ENCODE measurements at regions not wholly inside any gene's neighbourhood (a gene's known extent, or its start where the extent isn't known, plus 50 kb on each side); places are given as distances from the start of the nearest gene placed in this dataset.

GRCh38 chr5:58015175-58015574, 444.7 kb downstream of the PLK2 start:
- intact Hi-C loops (cut with DNase I; ENCODE audit: low total_unique reads), result no loop called here
- TF ChIP-seq CTCF (IDR thresholded peaks at IDR 0.05) (no peak), POLR2A (IDR thresholded peaks at IDR 0.05) (no peak), EP300 (IDR thresholded peaks at IDR 0.05) (no peak), POLR2AphosphoS5 (IDR thresholded peaks at IDR 0.05) (no peak)

GRCh38 chr5:58013542-58014258, 446.2 kb downstream of the PLK2 start:
- no peaks in the 10 kb centered on the region for H3K4me1 ChIP-seq
- H3K4me3 ChIP-seq, result no peak overlapping the region
- H3K9me3 ChIP-seq, result no peaks in the 10 kb centered on the region
- H3K36me3 ChIP-seq, result no peaks in the 10 kb centered on the region
- DNase-seq, result peak in 1 of 2 donors; percentile 4
- no peak for TF ChIP-seq CTCF (IDR thresholded peaks at IDR 0.05)
- no peak for TF ChIP-seq POLR2A (IDR thresholded peaks at IDR 0.05)
- TF ChIP-seq POLR2AphosphoS5 (IDR thresholded peaks at IDR 0.05), result no peak
- no peak for TF ChIP-seq EP300 (IDR thresholded peaks at IDR 0.05)
- WGBS, 5 donors, result 73 to 85% (median 77%) methylated on average over 9 of the region's 9 CpGs
- H3K27me3 ChIP-seq, result no peaks in the 10 kb centered on the region
- intact Hi-C loops (cut with DNase I; ENCODE audit: low total_unique reads), result no loop called here
- H3K27ac ChIP-seq, result no peak overlapping the region

More at GRCh38 chr5:58015175-58015574, 444.7 kb downstream of the PLK2 start:
- Histone ChIP-seq H3K4me1 (no peaks in the 10 kb centered on the region), H3K4me3 (no peak overlapping the region), H3K27me3 (no peaks in the 10 kb centered on the region), H3K9me3 (no peaks in the 10 kb centered on the region), H3K27ac (no peak overlapping the region), H3K36me3 (no peaks in the 10 kb centered on the region)
- 78 to 92% (median 88%) methylated on average over 3 of the region's 3 CpGs for WGBS, 5 donors
- no peak for DNase-seq

- peak in 1 of 2 donors; percentile 36 for DNase-seq
- Histone ChIP-seq H3K27ac (no peak overlapping the region), H3K36me3 (no peaks in the 10 kb centered on the region), H3K27me3 (no peaks in the 10 kb centered on the region), H3K4me3 (no peak overlapping the region), H3K4me1 (no peaks in the 10 kb centered on the region), H3K9me3 (no peaks in the 10 kb centered on the region)
- 74 to 86% (median 85%) methylated on average over 3 of the region's 3 CpGs for WGBS, 5 donors
- intact Hi-C loops (cut with DNase I; ENCODE audit: low total_unique reads), result no loop called here
- TF ChIP-seq POLR2AphosphoS5 (IDR thresholded peaks at IDR 0.05) (no peak), EP300 (IDR thresholded peaks at IDR 0.05) (no peak), POLR2A (IDR thresholded peaks at IDR 0.05) (no peak), CTCF (IDR thresholded peaks at IDR 0.05) (no peak)
Measured at GRCh38 chr5:58012801-58013315, 447.0 kb downstream of the PLK2 start.

GRCh38 chr5:58012102-58012501, 447.8 kb downstream of the PLK2 start:
- no peak overlapping the region for H3K4me3 ChIP-seq
- no peak overlapping the region for H3K27ac ChIP-seq
- WGBS, 5 donors, result 51 to 74% (median 71%) methylated on average over 1 of the region's 1 CpG
- intact Hi-C loops (cut with DNase I; ENCODE audit: low total_unique reads), result no loop called here
- no peak for TF ChIP-seq CTCF (IDR thresholded peaks at IDR 0.05)
- TF ChIP-seq POLR2AphosphoS5 (IDR thresholded peaks at IDR 0.05), result no peak
- no peak for TF ChIP-seq EP300 (IDR thresholded peaks at IDR 0.05)
- TF ChIP-seq POLR2A (IDR thresholded peaks at IDR 0.05), result no peak
- no peaks in the 10 kb centered on the region for H3K9me3 ChIP-seq
- no peaks in the 10 kb centered on the region for H3K27me3 ChIP-seq
- H3K4me1 ChIP-seq, result no peaks in the 10 kb centered on the region
- no peaks in the 10 kb centered on the region for H3K36me3 ChIP-seq
- DNase-seq, result no peak

Data from stomach (tissue), 8 donors.